Panc1 (cell line): ENCODE measurements at regions not wholly inside any gene's neighbourhood (a gene's known extent, or its start where the extent isn't known, plus 50 kb on each side); places are given as distances from the start of the nearest gene placed in this dataset.

Experiments used
- ATAC-seq: fragments of 200-7000 bp; cut with Tn5 transposase; 2 replicates; pipeline ENCODE4 v1.9.1; 2020; ENCODE audit warnings: mild to moderate bottlenecking, moderate library complexity
- BruUV-seq: library from RNA; stranded (reverse); fragments of 400-500 nt; replicated peaks from 2 replicates; lab custom pipeline; 2021; lab: Mats Ljungman, UMichigan
- CTCF ChIA-PET: fragments of 300-600 bp; sonication (Branson Sonifier 250); formaldehyde crosslinking; loops from one replicate; lab custom pipeline; 2022; ENCODE audit warnings: antibody characterized with exemption; lab: Charles Lee
- POLR2A ChIA-PET: fragments of 300-600 bp; sonication (Branson Sonifier 250); formaldehyde crosslinking; loops from one replicate; lab custom pipeline; 2022; ENCODE audit warnings: antibody characterized with exemption; lab: Charles Lee
- DNase-seq: peaks from one replicate; pipeline ENCODE4 v3.0.0-alpha.2; 2010; ENCODE audit warnings: low read depth, low spot score
- H3K27ac ChIP-seq: 2 replicates; pipeline ENCODE4 v1.5.1; 2011; ENCODE audit warnings: mild to moderate bottlenecking, low read length, inconsistent platforms
- H3K27me3 ChIP-seq: fragments of 200-500 bp; sonication (Bioruptor generic); 2 replicates; pipeline ENCODE4 v1.6.0; 2014; ENCODE audit warnings: low read length, inconsistent platforms; ENCODE audit not compliant: control insufficient read depth, insufficient read depth
- H3K36me3 ChIP-seq: fragments of 200-500 bp; sonication (Bioruptor generic); 2 replicates; pipeline ENCODE4 v1.5.1; 2014; ENCODE audit warnings: inconsistent platforms, mild to moderate bottlenecking, low read length, moderate library complexity; ENCODE audit not compliant: control insufficient read depth, insufficient read depth
- H3K4me1 ChIP-seq: 2 replicates; pipeline ENCODE4 v1.5.1; 2011; ENCODE audit warnings: inconsistent platforms, mild to moderate bottlenecking, low read length, moderate library complexity; ENCODE audit not compliant: control insufficient read depth, insufficient read depth
- H3K4me3 ChIP-seq, 2 experiments: 2 replicates each; pipeline ENCODE4 v1.5.1; 2011 to 2012; ENCODE audit warnings: low read depth in 2 of 2, low read length in 2 of 2, mild to moderate bottlenecking in 2 of 2, inconsistent platforms in 1 of 2, moderate library complexity in 1 of 2
- H3K9me3 ChIP-seq: fragments of 200-500 bp; sonication (Bioruptor generic); 2 replicates; pipeline ENCODE4 v1.5.1; 2014; ENCODE audit warnings: low read depth, mild to moderate bottlenecking, inconsistent platforms, low read length, moderate library complexity; ENCODE audit not compliant: control insufficient read depth, insufficient read depth
- CTCF ChIP-seq: fragments of 450-650 bp; IDR thresholded peaks from 2 replicates; pipeline ENCODE4 v1.5.1; 2017; ENCODE audit warnings: mild to moderate bottlenecking
- POLR2AphosphoS5 ChIP-seq: IDR thresholded peaks from 2 replicates; pipeline ENCODE4 v1.6.1; 2012; ENCODE audit warnings: mild to moderate bottlenecking, low read depth, low read length, moderate library complexity
- REST ChIP-seq, 2 experiments: IDR thresholded peaks; 2 replicates each; pipeline ENCODE4 v1.6.1; 2011 to 2012; ENCODE audit warnings: low read depth in 2 of 2, control low read depth in 1 of 2, low read length in 1 of 2, mild to moderate bottlenecking in 1 of 2, moderate library complexity in 1 of 2; ENCODE audit not compliant: insufficient read depth in 1 of 2
- SIN3A ChIP-seq: IDR thresholded peaks from 2 replicates; pipeline ENCODE4 v1.6.1; 2012; ENCODE audit warnings: low read depth, mild to moderate bottlenecking, low read length, moderate library complexity, borderline replicate concordance; ENCODE audit not compliant: insufficient read depth
- TCF7L2 ChIP-seq: IDR thresholded peaks from 2 replicates; pipeline ENCODE4 v1.6.1; 2011; ENCODE audit warnings: mild to moderate bottlenecking, low read depth, low read length, inconsistent platforms
- in situ Hi-C: cut with HindIII; loops from 2 replicates; pipeline ENCODE4 v1.10.0; 2016; ENCODE audit warnings: low sequenced_read_pairs, low pct_unique_long_range_greater_than_20kb
- intact Hi-C: fragments of 100-400 bp; cut with micrococcal nuclease; formaldehyde crosslinking; loops from one replicate; pipeline ENCODE4 v1.10.0; 2022; ENCODE audit not compliant: unreplicated experiment

DNA sequence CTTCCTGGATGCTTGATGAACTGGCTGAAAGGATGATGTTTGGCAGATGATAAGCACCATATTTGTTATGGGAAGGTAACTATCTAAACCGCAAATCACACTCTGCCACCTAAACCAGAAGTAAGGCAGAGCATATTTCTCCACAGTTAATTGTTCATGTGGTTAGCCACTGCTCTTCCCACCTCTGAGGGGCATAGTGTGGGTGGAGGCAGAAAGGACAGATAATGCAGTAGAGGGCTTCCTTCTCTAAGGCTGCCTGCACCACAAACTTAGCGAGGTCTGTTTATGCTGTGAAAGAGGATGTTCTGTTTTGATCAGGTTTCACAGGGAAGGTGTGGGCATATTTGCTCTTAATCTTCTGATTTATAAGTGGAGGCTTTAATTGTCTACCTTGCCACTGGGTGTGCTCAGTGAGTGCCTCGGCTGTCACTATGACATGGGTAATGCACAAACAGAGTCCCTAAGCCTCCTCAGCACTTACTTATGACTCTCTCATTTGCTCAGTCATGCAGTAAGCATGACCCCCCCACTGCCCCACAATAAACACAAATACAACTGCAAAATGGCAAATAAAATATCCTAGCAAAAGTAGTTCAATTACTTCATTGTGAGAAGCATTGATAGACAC, 401.0 kb downstream of the TMA16 start:
- Histone ChIP-seq H3K27me3 (no peaks in the 10 kb centered on the region), H3K27ac (no peak overlapping the region), H3K4me3 (no peak overlapping the region), H3K4me1 (no peaks in the 10 kb centered on the region), H3K36me3 (no peaks in the 10 kb centered on the region), H3K9me3 (no peaks in the 10 kb centered on the region)
- DNase-seq (no peak), ATAC-seq (no peak)
- intact Hi-C loops, result no loop called here
- no TSS peak for BruUV-seq
- in situ Hi-C loops, result no loop called here
- TF ChIP-seq REST (IDR thresholded peaks at IDR 0.05; ENCODE audit: insufficient read depth in 1 of 2, low read depth in 2 of 2, low read length in 1 of 2) (no peak), TCF7L2 (no peak), POLR2AphosphoS5 (no peak), SIN3A (no peak), CTCF (no peak)
- ChIA-PET POLR2A (no interaction called here), CTCF (no interaction called here)

- DNase-seq (no peak), ATAC-seq (no peak)
- POLR2A ChIA-PET, result no interaction called here
- Histone ChIP-seq H3K36me3 (no peaks in the 10 kb centered on the region), H3K4me3 (no peak overlapping the region), H3K27me3 (no peaks in the 10 kb centered on the region), H3K9me3 (no peaks in the 10 kb centered on the region), H3K4me1 (no peaks in the 10 kb centered on the region), H3K27ac (no peak overlapping the region)
- intact Hi-C loops (no loop called here), in situ Hi-C loops (no loop called here)
- no TSS peak for BruUV-seq
- no peak for TF ChIP-seq REST (IDR thresholded peaks at IDR 0.05; ENCODE audit: insufficient read depth in 1 of 2, low read depth in 2 of 2, low read length in 1 of 2)
- no peak for TF ChIP-seq CTCF
- TF ChIP-seq TCF7L2, result no peak
- no peak for TF ChIP-seq POLR2AphosphoS5
- no peak for TF ChIP-seq SIN3A
- CTCF ChIA-PET, result no interaction called here
Observed at GRCh38 chr4:163901319-163901718, 406.8 kb downstream of the TMA16 start.
